ENCODE measurements at regions not wholly inside any gene's neighbourhood (a gene's known extent, or its start where the extent isn't known, plus 50 kb on each side); places are given as distances from the start of the nearest gene placed in this dataset.

GRCh38 chr10:128867210-128867609 is 599.8 kb upstream of the MGMT start:
- DNase-seq = no peak

DNA sequence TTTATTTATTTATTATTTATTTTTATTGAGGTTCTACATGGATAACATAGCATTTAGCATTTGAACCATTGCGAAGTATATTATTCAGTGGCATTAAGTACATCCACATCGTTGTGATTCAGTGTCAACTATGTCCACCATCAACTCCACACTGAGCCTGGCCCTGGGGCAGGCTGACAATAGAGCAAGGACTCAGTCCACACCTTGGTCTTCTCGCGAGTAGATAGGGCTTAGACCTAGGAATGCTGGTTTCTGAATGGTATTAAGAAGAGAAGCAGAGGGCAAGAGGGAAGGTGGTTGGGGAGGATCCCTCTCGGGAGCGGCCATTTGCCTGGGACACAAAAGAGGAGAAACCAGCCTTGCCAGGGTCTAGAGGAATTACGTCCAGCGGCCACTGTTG is 599.2 kb upstream of the MGMT start:
- no peak for DNase-seq

GRCh38 chr10:128868481-128868880 is 598.6 kb upstream of the MGMT start:
- no peak for DNase-seq

GRCh38 chr10:128869101-128869749 is 597.8 kb upstream of the MGMT start:
- DNase-seq = no peak

DNA sequence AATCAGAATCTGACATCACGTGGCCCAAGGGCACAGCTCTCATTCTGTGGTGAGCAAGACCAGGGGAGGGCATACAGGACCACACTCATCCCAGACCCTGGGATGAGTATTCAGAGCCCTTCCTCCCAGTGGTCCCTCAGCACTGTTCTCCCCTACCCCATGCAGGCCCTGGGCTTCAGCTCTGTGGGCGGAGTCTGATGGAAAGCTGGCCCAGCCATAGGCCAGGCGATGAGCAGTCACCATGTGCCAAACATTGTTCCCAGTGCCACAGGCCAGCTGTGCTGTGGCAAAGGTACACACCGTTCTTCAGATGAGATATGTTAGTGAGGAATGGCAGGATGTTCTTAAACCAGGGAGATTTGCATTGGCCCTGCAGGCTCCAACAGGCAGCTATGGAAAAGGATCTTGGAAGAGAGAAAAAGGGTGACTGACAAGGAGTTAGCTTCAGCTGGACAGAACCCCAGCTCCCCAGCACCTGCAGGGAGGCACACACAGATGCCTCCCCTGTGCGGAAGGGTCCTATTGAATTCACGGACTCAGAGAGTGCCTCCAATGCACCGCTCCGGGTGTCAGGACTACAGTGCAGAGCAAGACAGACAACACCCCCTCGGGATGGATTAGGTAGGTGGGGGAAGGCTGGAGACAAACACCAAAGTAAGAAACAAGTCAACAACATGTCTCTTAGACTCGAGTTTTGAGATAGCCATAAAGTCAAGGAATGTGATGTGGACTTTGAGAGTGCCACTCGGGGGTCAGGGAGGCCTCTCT is 596.0 kb upstream of the MGMT start:
- DNase-seq = no peak

DNA sequence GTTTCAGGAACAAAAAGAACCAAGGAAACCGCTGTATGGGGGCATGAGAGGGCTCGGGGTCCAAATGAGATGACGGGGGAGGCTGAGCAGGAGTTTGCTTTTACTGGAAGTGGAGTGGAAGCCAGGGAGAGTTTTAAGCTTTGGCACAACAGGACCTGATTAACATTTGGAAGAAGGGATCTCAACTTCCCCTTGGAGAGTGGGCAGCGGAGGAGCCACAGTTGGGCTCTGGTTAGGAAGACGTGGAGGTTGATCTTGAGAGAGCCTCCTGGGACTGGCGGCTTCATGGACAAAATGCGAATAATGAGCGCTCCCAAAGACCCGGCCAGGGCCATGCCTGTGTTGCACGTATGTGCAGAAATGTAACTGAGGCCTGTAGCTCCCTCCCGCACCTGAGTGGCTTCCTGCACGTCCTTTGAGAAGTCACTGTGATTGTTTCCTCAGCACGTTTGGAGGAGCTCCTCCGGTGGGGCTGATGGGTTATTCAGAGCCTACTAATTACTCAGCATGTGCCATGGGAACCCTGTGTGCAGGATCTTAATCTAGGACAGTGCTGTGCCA is 595.3 kb upstream of the MGMT start:
- DNase-seq = no peak

- DNase-seq = no peak
Measured at GRCh38 chr10:128873411-128874054, 593.5 kb upstream of the MGMT start.

- no peak for DNase-seq
Measured at GRCh38 chr10:128874331-128874730, 592.7 kb upstream of the MGMT start.

- DNase-seq = no peak
Measured at GRCh38 chr10:128875030-128875744, 591.9 kb upstream of the MGMT start.

GRCh38 chr10:128875956-128876736 is 590.9 kb upstream of the MGMT start:
- no peak for DNase-seq

GRCh38 chr10:128877141-128877540 is 589.9 kb upstream of the MGMT start:
- DNase-seq = no peak

DNA sequence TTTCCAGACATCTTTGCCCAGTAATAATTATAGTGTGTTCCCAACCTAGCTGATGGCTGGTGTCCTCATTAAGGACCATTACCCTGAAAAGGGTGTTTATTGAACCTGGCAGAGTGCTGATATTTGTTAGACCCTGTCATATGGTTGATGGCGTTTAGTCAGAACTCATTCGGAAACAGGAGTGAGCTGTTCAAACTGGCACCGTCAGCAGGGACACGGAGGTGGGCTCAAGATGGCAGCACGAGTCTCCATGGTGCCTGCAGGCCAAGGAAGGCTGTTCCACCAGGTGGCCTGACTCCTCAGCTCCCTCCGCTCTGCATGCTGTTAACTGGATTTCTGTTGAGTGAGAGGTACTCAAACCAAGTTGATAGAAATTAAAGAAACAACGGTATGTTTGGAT is 589.1 kb upstream of the MGMT start:
- no peak for DNase-seq

DNA sequence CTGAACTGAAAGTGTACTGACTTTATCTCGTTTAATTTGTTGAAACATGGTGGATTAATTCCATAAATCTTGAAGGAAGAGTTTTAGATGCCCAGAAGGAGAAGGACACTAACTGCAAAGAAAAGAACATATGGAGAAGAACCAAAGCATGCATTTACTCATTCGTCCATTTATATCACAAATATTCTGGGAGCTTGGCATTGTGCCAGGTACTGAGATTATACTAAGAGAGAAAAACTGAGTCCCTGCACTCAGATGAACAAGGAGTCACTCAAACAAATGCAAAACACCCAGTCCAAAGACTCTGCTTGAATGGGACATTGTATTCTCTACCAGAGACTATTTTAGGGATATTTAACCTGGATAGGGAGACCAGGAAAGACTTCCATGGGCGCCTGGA is 588.0 kb upstream of the MGMT start:
- no peak for DNase-seq

DNA sequence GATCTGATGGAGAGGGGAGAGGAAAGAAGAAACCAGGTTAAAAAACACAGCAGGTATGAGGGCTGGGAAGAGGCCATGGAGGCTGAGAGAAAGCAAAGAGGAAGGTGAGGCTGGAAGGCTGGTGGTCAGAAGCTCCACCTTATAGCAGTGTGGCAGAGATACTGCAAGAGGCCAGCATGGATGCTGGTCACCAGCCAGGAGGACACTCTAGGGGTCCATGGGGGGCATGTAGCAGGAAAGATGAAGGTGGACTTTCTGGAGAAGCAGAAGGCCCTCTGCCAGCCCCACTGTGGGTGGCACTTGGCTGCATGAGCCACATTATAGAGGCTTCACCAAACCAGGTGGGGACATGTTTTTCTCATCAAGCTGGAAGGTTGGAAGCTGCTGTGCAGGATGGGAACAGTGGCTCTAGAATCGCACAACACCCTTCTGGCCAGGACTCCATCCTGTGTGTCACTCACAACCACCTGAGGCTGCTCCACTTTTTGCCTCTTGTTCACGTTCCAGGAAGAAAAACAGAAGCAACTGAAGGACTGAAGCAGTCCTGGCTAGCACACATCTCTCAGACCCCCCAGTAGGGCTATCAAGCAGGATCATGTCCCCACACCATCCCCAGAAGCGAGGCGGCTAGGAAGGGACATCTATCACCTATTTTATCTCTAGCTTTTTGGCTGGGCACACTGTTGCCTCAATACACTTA is 587.5 kb upstream of the MGMT start:
- no peak for DNase-seq

GRCh38 chr10:128880159-128880725 is 586.8 kb upstream of the MGMT start:
- DNase-seq = no peak

DNA sequence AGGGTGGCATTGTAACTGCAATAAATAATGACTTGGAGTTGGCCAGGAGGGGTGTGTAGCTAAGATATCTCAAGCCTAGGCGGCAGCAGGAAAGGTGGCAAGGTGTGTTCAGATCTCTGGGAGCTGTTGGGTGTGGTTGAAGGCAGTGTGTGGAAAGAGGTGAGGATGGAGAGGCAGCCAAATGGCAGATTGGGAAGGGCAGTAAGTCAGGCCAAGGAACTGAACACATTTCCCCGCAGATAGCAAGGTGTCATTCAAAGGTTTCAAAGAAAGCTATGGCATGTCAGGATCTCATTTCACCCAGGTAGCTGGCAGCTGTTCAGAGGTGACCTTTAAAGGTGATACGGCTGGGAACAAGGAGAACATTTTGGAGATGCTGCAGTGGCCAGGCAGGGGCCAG is 586.0 kb upstream of the MGMT start:
- DNase-seq = no peak

DNA sequence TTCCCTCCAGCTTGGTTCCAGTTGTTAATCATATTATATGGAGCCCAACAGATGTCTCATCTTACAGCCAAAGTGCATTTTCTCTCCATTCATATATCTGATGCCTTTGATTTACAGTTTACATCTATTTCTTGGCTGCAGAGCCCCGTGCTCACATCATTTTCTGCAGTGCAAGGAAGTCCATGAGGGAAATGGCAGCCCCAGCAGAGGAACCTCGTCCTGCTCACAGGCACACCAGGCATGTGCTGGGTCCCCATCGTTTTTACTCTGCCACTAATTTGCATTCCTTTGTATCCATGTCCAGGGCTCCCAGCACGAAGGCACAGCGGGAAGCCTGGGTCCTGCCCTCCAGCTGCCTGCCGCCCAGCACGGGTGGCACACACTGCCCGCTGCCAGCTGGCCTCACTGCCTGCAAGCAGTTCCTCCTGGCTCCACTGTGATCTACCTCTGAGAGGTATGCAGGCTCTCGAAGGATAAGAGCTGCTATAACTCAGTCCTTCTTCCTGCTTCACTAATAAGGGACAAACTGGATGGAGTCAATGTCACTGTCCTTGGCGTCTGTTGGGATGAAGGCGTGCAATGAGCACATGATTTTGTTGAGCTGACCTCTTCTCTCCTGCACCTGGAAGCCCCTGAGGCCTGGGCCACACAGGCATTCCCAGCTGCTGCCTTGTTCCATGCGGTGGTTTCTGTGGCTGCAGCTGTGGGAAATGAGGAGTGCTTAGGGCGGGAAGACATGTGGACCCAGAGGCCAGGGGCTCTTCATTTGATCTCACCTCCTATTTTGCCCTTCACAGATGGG is 583.6 kb upstream of the MGMT start:
- no peak for DNase-seq

DNA sequence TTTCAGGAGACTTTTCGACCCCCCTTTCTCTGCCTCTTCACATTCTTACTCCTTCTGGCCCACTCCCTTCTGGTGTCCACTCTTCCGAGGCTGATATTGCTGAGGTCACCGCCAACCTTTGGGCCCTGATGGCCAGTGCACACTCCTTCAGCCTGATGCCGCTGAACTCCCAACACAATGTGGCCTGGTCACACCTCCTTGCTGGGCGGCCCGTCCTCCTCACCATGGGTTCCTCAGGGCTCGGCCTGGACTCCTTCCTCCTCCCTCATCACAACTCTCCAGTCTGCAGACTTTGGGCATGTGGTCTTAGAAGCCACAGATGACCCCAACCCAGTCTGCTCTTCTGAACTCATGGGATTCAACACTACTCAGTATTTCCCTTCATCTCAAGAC is 583.0 kb upstream of the MGMT start:
- no peak for DNase-seq

DNA sequence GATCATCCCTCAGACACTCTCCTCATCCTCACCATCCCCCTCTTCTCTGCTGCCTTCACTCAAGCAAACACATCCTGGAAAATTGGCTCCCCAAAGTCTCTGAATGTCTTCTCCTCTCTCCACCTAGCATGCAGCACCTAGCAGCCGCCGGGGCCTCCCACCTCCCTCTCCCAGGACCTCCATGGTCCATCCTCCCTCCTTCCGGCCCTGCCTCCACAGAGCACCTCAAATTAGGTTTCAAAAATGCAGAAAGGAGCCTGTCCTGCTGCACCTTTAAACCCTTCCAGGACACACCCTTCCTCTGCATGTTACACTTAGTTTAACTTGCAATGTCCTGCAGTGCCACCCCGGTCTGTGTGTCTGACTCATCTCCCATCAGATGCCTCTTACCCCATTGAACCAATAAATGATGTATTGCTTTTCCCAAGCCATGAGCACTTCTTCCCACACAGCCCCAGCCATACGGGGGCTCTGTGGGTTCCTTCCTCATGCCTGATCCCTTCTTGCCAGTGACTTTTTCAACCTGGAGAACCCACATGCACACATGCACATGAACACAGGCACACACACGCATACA is 582.5 kb upstream of the MGMT start:
- no peak for DNase-seq

Data from NCI-H1105 treated with DMSO at 0.1 percent for 48 hours (cell line).